Activated CD4-positive, alpha-beta memory T cell treated with anti-CD3 and anti-CD28 coated beads for 36 hours (primary cell): ENCODE measurements at regions not wholly inside any gene's neighbourhood (a gene's known extent, or its start where the extent isn't known, plus 50 kb on each side); places are given as distances from the start of the nearest gene placed in this dataset.
"Not testable (repeated sequence)": the region's sequence is repeated elsewhere in the genome, so short reads cannot be mapped to it uniquely, and the experiment has no call there.

Experiments
- CTCF ChIA-PET: fragments of 350-600 bp; sonication (Branson Sonifier 250); formaldehyde crosslinking; loops from one replicate; lab custom pipeline; 2021; ENCODE audit warnings: antibody characterized with exemption, inconsistent platforms; lab: Charles Lee
- POLR2A ChIA-PET: fragments of 350-600 bp; sonication (Branson Sonifier 250); formaldehyde crosslinking; loops from one replicate; lab custom pipeline; 2021; ENCODE audit warnings: antibody characterized with exemption; lab: Charles Lee
- DNase-seq: peaks from one replicate; pipeline ENCODE4 v3.0.0-alpha.2; 2020
- H3K27ac Mint-ChIP-seq: one replicate; pipeline ENCODE4 v1.8.0; 2021; ENCODE audit warnings: mixed read lengths
- H3K27me3 Mint-ChIP-seq: one replicate; pipeline ENCODE4 v1.8.0; 2021; ENCODE audit warnings: mixed read lengths
- H3K36me3 Mint-ChIP-seq: one replicate; pipeline ENCODE4 v1.8.0; 2021; ENCODE audit warnings: mixed read lengths
- H3K4me1 Mint-ChIP-seq: one replicate; pipeline ENCODE4 v1.8.0; 2021; ENCODE audit warnings: low read depth, mixed read lengths
- H3K4me3 Mint-ChIP-seq: one replicate; pipeline ENCODE4 v1.8.0; 2021; ENCODE audit warnings: mild to moderate bottlenecking, mixed read lengths
- H3K9me3 Mint-ChIP-seq: one replicate; pipeline ENCODE4 v1.8.0; 2021; ENCODE audit warnings: mixed read lengths
- intact Hi-C: fragments of 100-400 bp; cut with micrococcal nuclease; formaldehyde crosslinking; loops from one replicate; pipeline ENCODE4 v1.15.1; 2023

- intact Hi-C loops, result no loop called here
- Mint-ChIP-seq H3K27ac (no peak overlapping the region), H3K9me3 (no peaks in the 10 kb centered on the region), H3K4me3 (no peak overlapping the region), H3K27me3 (no peaks in the 10 kb centered on the region), H3K36me3 (no peaks in the 10 kb centered on the region), H3K4me1 (peaks cover 5% of the 10 kb centered on the region)
- ChIA-PET POLR2A (no interaction called here), CTCF (no interaction called here)
- DNase-seq, result no peak
These were observed 171.2 kb upstream of the RPL34 start for GRCh38 chr4:108449129-108449528.

GRCh38 chr4:108446556-108446955 is 173.8 kb upstream of the RPL34 start:
- Mint-ChIP-seq H3K27ac (no peak overlapping the region), H3K4me3 (no peak overlapping the region), H3K27me3 (no peaks in the 10 kb centered on the region), H3K36me3 (no peaks in the 10 kb centered on the region), H3K9me3 (no peaks in the 10 kb centered on the region), H3K4me1 (peaks cover 7% of the 10 kb centered on the region)
- intact Hi-C loops, result no loop called here
- ChIA-PET POLR2A (no interaction called here), CTCF (no interaction called here)
- no peak for DNase-seq

GRCh38 chr4:108445716-108446115 is 174.7 kb upstream of the RPL34 start:
- POLR2A ChIA-PET, result no interaction called here
- Mint-ChIP-seq H3K27me3 (no peaks in the 10 kb centered on the region), H3K4me1 (peaks cover 12% of the 10 kb centered on the region), H3K27ac (no peak overlapping the region), H3K9me3 (no peaks in the 10 kb centered on the region), H3K4me3 (no peak overlapping the region), H3K36me3 (no peaks in the 10 kb centered on the region)
- intact Hi-C loops, result no loop called here
- CTCF ChIA-PET, result no interaction called here
- DNase-seq, result no peak

- ChIA-PET CTCF (interaction anchor here (1.2 kb wide), 1 partner anchor 425 kb away, joined by 3 read pairs; no protein-coding TSS in a partner anchor), POLR2A (no interaction called here)
- intact Hi-C loops, result no loop called here
These were observed 176.8 kb upstream of the RPL34 start for GRCh38 chr4:108443585-108443984.

GRCh38 chr4:108433832-108434231 is 186.5 kb upstream of the RPL34 start:
- intact Hi-C loops, result loop anchor here (1.0 to 2.0 kb wide), 3 partner anchors 8 to 403 kb away; no protein-coding TSS in a partner anchor
- no peaks in the 10 kb centered on the region for H3K36me3 Mint-ChIP-seq

More at GRCh38 chr4:108443585-108443984, 176.8 kb upstream of the RPL34 start:
- Mint-ChIP-seq H3K4me3 (no peak overlapping the region), H3K27ac (no peak overlapping the region), H3K9me3 (no peaks in the 10 kb centered on the region), H3K4me1 (peaks cover 17% of the 10 kb centered on the region), H3K36me3 (no peaks in the 10 kb centered on the region), H3K27me3 (no peaks in the 10 kb centered on the region)
- DNase-seq, result no peak

GRCh38 chr4:108433394-108433793 is 187.0 kb upstream of the RPL34 start:
- CTCF ChIA-PET, DNase-seq, H3K4me3 Mint-ChIP-seq, H3K27me3 Mint-ChIP-seq, H3K36me3 Mint-ChIP-seq, H3K9me3 Mint-ChIP-seq, POLR2A ChIA-PET: not testable (repeated sequence)
- Mint-ChIP-seq H3K4me1 (peaks cover 37% of the 10 kb centered on the region), H3K27ac (peak overlapping the region; percentile 21)
- intact Hi-C loops, result loop anchor here (2.0 kb wide), 2 partner anchors 33 to 403 kb away; no protein-coding TSS in a partner anchor

More at GRCh38 chr4:108433832-108434231, 186.5 kb upstream of the RPL34 start:
- POLR2A ChIA-PET, result no interaction called here
- Mint-ChIP-seq H3K27ac (peak overlapping the region; percentile 21), H3K4me1 (peaks cover 37% of the 10 kb centered on the region), H3K4me3 (no peak overlapping the region), H3K27me3 (peaks cover 5% of the 10 kb centered on the region), H3K9me3 (peaks cover 4% of the 10 kb centered on the region)
- DNase-seq, result peak; percentile 44
- CTCF ChIA-PET, result no interaction called here

GRCh38 chr4:108432418-108432817 is 188.0 kb upstream of the RPL34 start:
- ChIA-PET CTCF (interaction anchor here (0.7 kb wide), 1 partner anchor 98 kb away, joined by 3 read pairs; no protein-coding TSS in a partner anchor), POLR2A (no interaction called here)
- intact Hi-C loops, result loop anchor here (2.0 kb wide), 2 partner anchors 34 to 402 kb away; no protein-coding TSS in a partner anchor
- Mint-ChIP-seq H3K9me3 (peaks cover 4% of the 10 kb centered on the region), H3K4me3 (no peak overlapping the region), H3K4me1 (peaks cover 41% of the 10 kb centered on the region), H3K27ac (no peak overlapping the region), H3K27me3 (peaks cover 8% of the 10 kb centered on the region), H3K36me3 (no peaks in the 10 kb centered on the region)
- DNase-seq, result no peak

GRCh38 chr4:108431986-108432385 is 188.4 kb upstream of the RPL34 start:
- intact Hi-C loops, result loop anchor here (2.0 kb wide), 2 partner anchors 35 to 401 kb away; no protein-coding TSS in a partner anchor
- H3K36me3 Mint-ChIP-seq, result no peaks in the 10 kb centered on the region
- no peak overlapping the region for H3K27ac Mint-ChIP-seq
- ChIA-PET POLR2A (interaction anchor here (0.6 kb wide), 1 partner anchor 245 kb away, joined by 3 read pairs; no protein-coding TSS in a partner anchor), CTCF (interaction anchor here (0.7 kb wide), 1 partner anchor 99 kb away, joined by 3 read pairs; no protein-coding TSS in a partner anchor)
- H3K4me3 Mint-ChIP-seq, result no peak overlapping the region
- H3K4me1 Mint-ChIP-seq, result peaks cover 44% of the 10 kb centered on the region
- H3K9me3 Mint-ChIP-seq, result peaks cover 4% of the 10 kb centered on the region
- DNase-seq, result no peak
- peaks cover 8% of the 10 kb centered on the region for H3K27me3 Mint-ChIP-seq

GRCh38 chr4:108430921-108431320 is 189.5 kb upstream of the RPL34 start:
- intact Hi-C loops, result no loop called here
- POLR2A ChIA-PET, result no interaction called here
- no peak overlapping the region for H3K4me3 Mint-ChIP-seq
- CTCF ChIA-PET, result interaction anchor here (0.6 to 1.0 kb wide), 2 partner anchors 190 to 231 kb away, joined by 3 to 5 read pairs; no protein-coding TSS in a partner anchor
- H3K27me3 Mint-ChIP-seq, result peaks cover 8% of the 10 kb centered on the region
- H3K9me3 Mint-ChIP-seq, result no peaks in the 10 kb centered on the region
- no peak overlapping the region for H3K27ac Mint-ChIP-seq
- H3K4me1 Mint-ChIP-seq, result peaks cover 53% of the 10 kb centered on the region
- no peak for DNase-seq
- no peaks in the 10 kb centered on the region for H3K36me3 Mint-ChIP-seq

- intact Hi-C loops, result loop anchor here (5.0 kb wide), 2 partner anchors 193 to 217 kb away; partner anchors contain the start of gene RPL34
- Mint-ChIP-seq H3K36me3 (no peaks in the 10 kb centered on the region), H3K27ac (no peak overlapping the region), H3K4me1 (peaks cover 50% of the 10 kb centered on the region), H3K4me3 (no peak overlapping the region), H3K27me3 (peaks cover 8% of the 10 kb centered on the region), H3K9me3 (no peaks in the 10 kb centered on the region)
- no peak for DNase-seq
- POLR2A ChIA-PET, result no interaction called here
- CTCF ChIA-PET, result interaction anchor here (1.5 kb wide), 1 partner anchor 408 kb away, joined by 3 read pairs; no protein-coding TSS in a partner anchor
These were observed 190.7 kb upstream of the RPL34 start for GRCh38 chr4:108429662-108430061.

GRCh38 chr4:108428923-108429322 is 191.5 kb upstream of the RPL34 start:
- peaks cover 43% of the 10 kb centered on the region for H3K4me1 Mint-ChIP-seq
- no peaks in the 10 kb centered on the region for H3K9me3 Mint-ChIP-seq
- H3K36me3 Mint-ChIP-seq, result no peaks in the 10 kb centered on the region
- no peak for DNase-seq
- peaks cover 10% of the 10 kb centered on the region for H3K27me3 Mint-ChIP-seq
- H3K4me3 Mint-ChIP-seq, result no peak overlapping the region
- POLR2A ChIA-PET, result no interaction called here
- H3K27ac Mint-ChIP-seq, result no peak overlapping the region
- intact Hi-C loops, result loop anchor here (5.0 kb wide), 2 partner anchors 193 to 217 kb away; partner anchors contain the start of gene RPL34
- CTCF ChIA-PET, result interaction anchor here (1.5 kb wide), 1 partner anchor 407 kb away, joined by 3 read pairs; no protein-coding TSS in a partner anchor

- ChIA-PET CTCF (interaction anchor here (0.9 to 1.3 kb wide), 2 partner anchors 65 to 144 kb away, joined by 3 read pairs; no protein-coding TSS in a partner anchor), POLR2A (no interaction called here)
- Mint-ChIP-seq H3K27ac (no peak overlapping the region), H3K27me3 (peaks cover 11% of the 10 kb centered on the region), H3K9me3 (peaks cover 2% of the 10 kb centered on the region), H3K4me3 (no peak overlapping the region), H3K4me1 (peaks cover 35% of the 10 kb centered on the region), H3K36me3 (peaks cover 3% of the 10 kb centered on the region)
- no peak for DNase-seq
- intact Hi-C loops, result loop anchor here (2.0 to 5.0 kb wide), 6 partner anchors 55 to 319 kb away; partner anchors contain the start of gene RPL34
These were observed 192.4 kb upstream of the RPL34 start for GRCh38 chr4:108427946-108428485.
